LNCAP (cell line): ENCODE measurements at regions not wholly inside any gene's neighbourhood (a gene's known extent, or its start where the extent isn't known, plus 50 kb on each side); places are given as distances from the start of the nearest gene placed in this dataset.

Source experiments
- TF ChIP-seq, protein P1 (sequence below): fragments of 450-650 bp; IDR thresholded peaks from 2 replicates; pipeline ENCODE4 v1.5.1; 2017; ENCODE audit warnings: mild to moderate bottlenecking

DNA sequence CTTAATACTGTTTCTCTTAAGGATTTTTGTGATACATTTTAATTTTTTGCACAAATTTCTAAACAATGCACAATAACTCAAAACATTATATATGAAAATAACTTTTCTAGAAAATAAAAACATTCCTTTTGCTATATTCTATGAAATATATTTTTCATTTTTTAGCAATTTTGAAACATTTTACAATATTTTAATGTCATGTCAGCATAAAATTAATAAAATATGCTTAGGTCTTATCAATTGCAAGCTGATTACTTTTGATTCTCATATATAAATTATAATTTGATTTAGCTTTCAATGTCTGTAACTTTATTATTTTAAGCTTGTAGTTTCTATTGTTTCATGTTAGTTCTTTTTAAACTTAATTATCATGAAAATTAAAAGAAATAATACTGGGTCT is 898.7 kb downstream of the TMEM182 start:
- TF ChIP-seq, protein P1, sequence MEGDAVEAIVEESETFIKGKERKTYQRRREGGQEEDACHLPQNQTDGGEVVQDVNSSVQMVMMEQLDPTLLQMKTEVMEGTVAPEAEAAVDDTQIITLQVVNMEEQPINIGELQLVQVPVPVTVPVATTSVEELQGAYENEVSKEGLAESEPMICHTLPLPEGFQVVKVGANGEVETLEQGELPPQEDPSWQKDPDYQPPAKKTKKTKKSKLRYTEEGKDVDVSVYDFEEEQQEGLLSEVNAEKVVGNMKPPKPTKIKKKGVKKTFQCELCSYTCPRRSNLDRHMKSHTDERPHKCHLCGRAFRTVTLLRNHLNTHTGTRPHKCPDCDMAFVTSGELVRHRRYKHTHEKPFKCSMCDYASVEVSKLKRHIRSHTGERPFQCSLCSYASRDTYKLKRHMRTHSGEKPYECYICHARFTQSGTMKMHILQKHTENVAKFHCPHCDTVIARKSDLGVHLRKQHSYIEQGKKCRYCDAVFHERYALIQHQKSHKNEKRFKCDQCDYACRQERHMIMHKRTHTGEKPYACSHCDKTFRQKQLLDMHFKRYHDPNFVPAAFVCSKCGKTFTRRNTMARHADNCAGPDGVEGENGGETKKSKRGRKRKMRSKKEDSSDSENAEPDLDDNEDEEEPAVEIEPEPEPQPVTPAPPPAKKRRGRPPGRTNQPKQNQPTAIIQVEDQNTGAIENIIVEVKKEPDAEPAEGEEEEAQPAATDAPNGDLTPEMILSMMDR, result no peak

DNA sequence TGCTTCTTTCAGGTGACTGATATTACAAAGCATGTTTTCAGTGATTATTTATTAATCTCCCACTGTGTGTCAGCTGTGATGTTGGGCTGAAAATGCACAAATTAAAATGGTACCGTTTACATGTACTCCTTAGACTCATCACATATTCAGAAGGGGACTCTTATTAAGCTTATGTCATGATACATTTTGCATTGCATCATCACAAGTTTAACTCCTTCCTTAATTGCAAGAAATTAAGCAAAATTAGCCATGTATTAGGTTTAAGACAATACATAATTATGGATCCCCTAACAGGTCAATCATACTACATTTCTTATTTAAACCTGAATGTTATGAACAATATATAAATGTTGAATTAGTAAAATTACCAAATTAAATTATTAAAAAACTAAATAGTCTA is 899.1 kb downstream of the TMEM182 start:
- TF ChIP-seq, protein P1, result no peak

DNA sequence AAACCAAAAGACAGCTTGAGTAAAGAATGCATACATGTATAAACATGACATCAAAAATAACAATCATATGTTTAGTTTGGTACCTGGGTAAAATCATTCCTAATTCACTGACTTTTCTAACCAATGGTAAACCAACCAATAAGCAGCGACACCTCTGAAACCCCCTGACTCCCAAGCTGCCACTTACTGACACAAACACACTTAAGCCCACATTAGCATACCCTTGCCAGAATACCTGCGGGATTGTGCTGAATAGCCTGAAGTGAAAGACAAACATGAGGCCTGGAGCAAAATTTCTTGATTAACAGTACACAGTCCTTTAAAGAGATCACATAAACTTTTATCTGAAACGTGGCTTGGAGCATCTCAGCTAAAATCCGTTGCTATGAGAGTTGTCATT is 902.9 kb downstream of the TMEM182 start:
- TF ChIP-seq, protein P1, result no peak

DNA sequence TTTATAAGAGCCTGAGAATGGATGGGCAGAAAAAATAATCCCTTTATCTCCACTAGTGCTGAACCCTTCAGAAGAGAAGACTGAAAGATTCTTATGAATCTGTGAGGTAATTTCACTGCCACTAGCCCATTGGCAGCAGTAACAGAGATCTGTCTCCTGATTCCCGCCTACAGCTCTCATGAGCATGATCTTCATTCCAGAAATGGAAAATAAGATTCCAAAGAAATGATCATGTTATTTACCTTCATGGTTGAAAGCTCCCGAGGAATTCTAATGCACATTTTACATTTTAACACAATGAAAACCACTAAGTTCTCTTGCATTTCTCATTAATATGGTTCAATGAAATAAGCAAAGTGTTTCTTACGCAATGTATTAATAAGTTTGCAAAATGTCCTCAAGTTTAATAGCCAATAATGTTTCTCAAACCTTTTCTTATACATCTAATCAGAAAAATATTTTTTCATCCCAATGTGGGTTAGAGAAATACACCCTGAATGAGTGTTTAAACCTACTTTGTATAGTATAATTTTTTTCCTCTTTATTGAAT is 905.6 kb downstream of the TMEM182 start:
- TF ChIP-seq, protein P1, result no peak

DNA sequence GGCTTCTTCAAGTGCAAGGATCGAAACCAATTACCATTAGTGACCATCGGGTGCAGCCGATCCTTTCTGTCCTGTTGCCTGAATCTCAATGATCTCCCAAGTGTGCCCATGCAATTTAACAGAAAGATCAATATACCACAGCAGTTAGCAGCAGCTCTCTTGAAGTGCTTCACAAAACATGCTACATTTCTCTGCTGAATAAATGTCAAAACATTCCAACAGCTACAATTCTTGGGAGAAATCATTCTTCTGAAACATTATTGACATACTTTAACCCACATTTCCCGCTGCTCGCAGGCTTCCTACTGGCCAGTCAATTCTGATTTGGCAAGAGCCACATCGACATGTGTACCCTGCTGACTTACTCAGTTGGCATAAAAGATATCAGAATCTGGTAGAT is 907.7 kb downstream of the TMEM182 start:
- TF ChIP-seq, protein P1, result no peak
